ENCODE measurements at regions not wholly inside any gene's neighbourhood (a gene's known extent, or its start where the extent isn't known, plus 50 kb on each side); places are given as distances from the start of the nearest gene placed in this dataset.

- no peak for TF ChIP-seq USF2 (IDR thresholded peaks at IDR 0.05; ENCODE audit: borderline replicate concordance, low read depth, low read length)
- no peak for TF ChIP-seq REST (IDR thresholded peaks at IDR 0.05; ENCODE audit: low read depth, low read length)
- no peak for TF ChIP-seq JUND (IDR thresholded peaks at IDR 0.05)
- TF ChIP-seq, protein P1, sequence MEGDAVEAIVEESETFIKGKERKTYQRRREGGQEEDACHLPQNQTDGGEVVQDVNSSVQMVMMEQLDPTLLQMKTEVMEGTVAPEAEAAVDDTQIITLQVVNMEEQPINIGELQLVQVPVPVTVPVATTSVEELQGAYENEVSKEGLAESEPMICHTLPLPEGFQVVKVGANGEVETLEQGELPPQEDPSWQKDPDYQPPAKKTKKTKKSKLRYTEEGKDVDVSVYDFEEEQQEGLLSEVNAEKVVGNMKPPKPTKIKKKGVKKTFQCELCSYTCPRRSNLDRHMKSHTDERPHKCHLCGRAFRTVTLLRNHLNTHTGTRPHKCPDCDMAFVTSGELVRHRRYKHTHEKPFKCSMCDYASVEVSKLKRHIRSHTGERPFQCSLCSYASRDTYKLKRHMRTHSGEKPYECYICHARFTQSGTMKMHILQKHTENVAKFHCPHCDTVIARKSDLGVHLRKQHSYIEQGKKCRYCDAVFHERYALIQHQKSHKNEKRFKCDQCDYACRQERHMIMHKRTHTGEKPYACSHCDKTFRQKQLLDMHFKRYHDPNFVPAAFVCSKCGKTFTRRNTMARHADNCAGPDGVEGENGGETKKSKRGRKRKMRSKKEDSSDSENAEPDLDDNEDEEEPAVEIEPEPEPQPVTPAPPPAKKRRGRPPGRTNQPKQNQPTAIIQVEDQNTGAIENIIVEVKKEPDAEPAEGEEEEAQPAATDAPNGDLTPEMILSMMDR (IDR thresholded peaks at IDR 0.05) = peak; percentile 94
Observed at GRCh38 chr12:46071769-46072624, 81.6 kb upstream of the SCAF11 start.

Measured in SK-N-SH (cell line).